ENCODE measurements at regions not wholly inside any gene's neighbourhood (a gene's known extent, or its start where the extent isn't known, plus 50 kb on each side); places are given as distances from the start of the nearest gene placed in this dataset.

DNA sequence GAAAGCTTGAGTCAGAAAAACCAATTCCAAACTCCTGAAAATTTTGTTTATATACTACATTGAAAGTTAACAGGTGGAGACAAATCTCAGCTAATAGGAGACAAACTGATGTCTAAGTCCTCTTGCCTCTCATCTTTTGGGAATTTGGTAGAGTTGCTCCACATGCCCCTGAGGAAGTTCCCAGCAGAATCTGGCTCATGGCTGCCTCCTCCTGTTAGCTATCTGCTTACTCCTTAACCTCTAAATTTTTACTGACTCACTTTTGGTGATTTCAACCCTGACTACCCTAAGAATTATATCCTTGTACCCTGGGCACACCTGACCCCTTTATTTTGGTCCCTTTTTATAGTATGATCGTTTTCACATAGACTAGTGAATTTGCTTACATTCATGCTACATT lies 633.7 kb upstream of the USP24 start:
- H3K9me3 ChIP-seq (ENCODE audit: insufficient read depth, low read length): no peaks in the 10 kb centered on the region
- H3K4me1 ChIP-seq (ENCODE audit: insufficient read depth, insufficient read length): no peaks in the 10 kb centered on the region
- DNase-seq (ENCODE audit: low read depth, low spot score): peak; percentile 30
- TF ChIP-seq YY1 (IDR thresholded peaks at IDR 0.05; ENCODE audit: insufficient read depth, insufficient read length) (no peak), ZNF274 (IDR thresholded peaks at IDR 0.05; ENCODE audit: low read depth, low read length) (no peak), SUZ12 (IDR thresholded peaks at IDR 0.05; ENCODE audit: extremely low read depth, insufficient read depth, insufficient read length) (no peak)
- no peaks in the 10 kb centered on the region for H3K27me3 ChIP-seq (ENCODE audit: insufficient read depth, insufficient read length)
- no peaks in the 10 kb centered on the region for H3K36me3 ChIP-seq (ENCODE audit: insufficient read depth, insufficient read length, low read length)
- H3K4me3 ChIP-seq (ENCODE audit: insufficient read length, low read depth): no peak overlapping the region
- no peak overlapping the region for H3K9ac ChIP-seq (ENCODE audit: insufficient read length, low read depth)

- no peaks in the 10 kb centered on the region for H3K36me3 ChIP-seq (ENCODE audit: insufficient read depth, insufficient read length, low read length)
- no peak overlapping the region for H3K4me3 ChIP-seq (ENCODE audit: insufficient read length, low read depth)
- H3K9ac ChIP-seq (ENCODE audit: insufficient read length, low read depth): no peak overlapping the region
- no peaks in the 10 kb centered on the region for H3K27me3 ChIP-seq (ENCODE audit: insufficient read depth, insufficient read length)
- no peaks in the 10 kb centered on the region for H3K9me3 ChIP-seq (ENCODE audit: insufficient read depth, low read length)
- DNase-seq (ENCODE audit: low read depth, low spot score): no peak
- H3K4me1 ChIP-seq (ENCODE audit: insufficient read depth, insufficient read length): no peaks in the 10 kb centered on the region
- no peak for TF ChIP-seq ZNF274 (IDR thresholded peaks at IDR 0.05; ENCODE audit: low read depth, low read length)
- no peak for TF ChIP-seq SUZ12 (IDR thresholded peaks at IDR 0.05; ENCODE audit: extremely low read depth, insufficient read depth, insufficient read length)
- no peak for TF ChIP-seq YY1 (IDR thresholded peaks at IDR 0.05; ENCODE audit: insufficient read depth, insufficient read length)
Observed at GRCh38 chr1:55846051-55846450, 630.9 kb upstream of the USP24 start.

GRCh38 chr1:55844322-55844721 lies 629.2 kb upstream of the USP24 start:
- DNase-seq (ENCODE audit: low read depth, low spot score): no peak
- H3K9ac ChIP-seq (ENCODE audit: insufficient read length, low read depth): no peak overlapping the region

GRCh38 chr1:55839626-55840025 lies 624.5 kb upstream of the USP24 start:
- DNase-seq (ENCODE audit: low read depth, low spot score): no peak
- TF ChIP-seq YY1 (IDR thresholded peaks at IDR 0.05; ENCODE audit: insufficient read depth, insufficient read length): no peak
- TF ChIP-seq ZNF274 (IDR thresholded peaks at IDR 0.05; ENCODE audit: low read depth, low read length): no peak
- no peak for TF ChIP-seq SUZ12 (IDR thresholded peaks at IDR 0.05; ENCODE audit: extremely low read depth, insufficient read depth, insufficient read length)
- no peaks in the 10 kb centered on the region for H3K4me1 ChIP-seq (ENCODE audit: insufficient read depth, insufficient read length)
- H3K9me3 ChIP-seq (ENCODE audit: insufficient read depth, low read length): no peaks in the 10 kb centered on the region
- H3K9ac ChIP-seq (ENCODE audit: insufficient read length, low read depth): no peak overlapping the region
- no peaks in the 10 kb centered on the region for H3K36me3 ChIP-seq (ENCODE audit: insufficient read depth, insufficient read length, low read length)
- H3K27me3 ChIP-seq (ENCODE audit: insufficient read depth, insufficient read length): no peaks in the 10 kb centered on the region
- no peak overlapping the region for H3K4me3 ChIP-seq (ENCODE audit: insufficient read length, low read depth)

More at GRCh38 chr1:55844322-55844721, 629.2 kb upstream of the USP24 start:
- no peak overlapping the region for H3K4me3 ChIP-seq (ENCODE audit: insufficient read length, low read depth)
- TF ChIP-seq YY1 (IDR thresholded peaks at IDR 0.05; ENCODE audit: insufficient read depth, insufficient read length): no peak
- no peak for TF ChIP-seq SUZ12 (IDR thresholded peaks at IDR 0.05; ENCODE audit: extremely low read depth, insufficient read depth, insufficient read length)
- no peak for TF ChIP-seq ZNF274 (IDR thresholded peaks at IDR 0.05; ENCODE audit: low read depth, low read length)
- no peaks in the 10 kb centered on the region for H3K9me3 ChIP-seq (ENCODE audit: insufficient read depth, low read length)
- no peaks in the 10 kb centered on the region for H3K4me1 ChIP-seq (ENCODE audit: insufficient read depth, insufficient read length)
- H3K27me3 ChIP-seq (ENCODE audit: insufficient read depth, insufficient read length): no peaks in the 10 kb centered on the region
- H3K36me3 ChIP-seq (ENCODE audit: insufficient read depth, insufficient read length, low read length): no peaks in the 10 kb centered on the region

DNA sequence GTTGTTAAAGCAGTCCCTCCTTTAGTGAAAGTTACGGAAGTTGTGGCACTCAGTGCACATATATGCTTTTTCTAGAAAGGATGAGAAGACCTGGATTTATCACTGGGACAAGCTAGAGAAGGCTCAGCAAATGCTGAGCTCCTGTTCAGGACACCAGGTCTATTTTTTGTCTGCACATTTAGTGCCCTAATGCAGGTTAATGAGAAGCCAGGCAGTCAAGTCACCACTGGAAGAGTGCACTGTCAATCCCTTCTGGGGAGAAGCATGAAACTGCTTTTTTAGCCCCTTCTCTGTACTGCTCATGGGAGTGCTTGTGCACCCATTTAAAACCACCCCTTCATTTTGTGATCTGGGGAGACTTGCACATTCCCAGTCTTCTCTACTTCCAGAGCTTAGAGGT lies 624.1 kb upstream of the USP24 start:
- no peaks in the 10 kb centered on the region for H3K27me3 ChIP-seq (ENCODE audit: insufficient read depth, insufficient read length)
- no peak overlapping the region for H3K4me3 ChIP-seq (ENCODE audit: insufficient read length, low read depth)
- TF ChIP-seq YY1 (IDR thresholded peaks at IDR 0.05; ENCODE audit: insufficient read depth, insufficient read length) (no peak), ZNF274 (IDR thresholded peaks at IDR 0.05; ENCODE audit: low read depth, low read length) (no peak), SUZ12 (IDR thresholded peaks at IDR 0.05; ENCODE audit: extremely low read depth, insufficient read depth, insufficient read length) (no peak)
- H3K36me3 ChIP-seq (ENCODE audit: insufficient read depth, insufficient read length, low read length): no peaks in the 10 kb centered on the region
- no peaks in the 10 kb centered on the region for H3K4me1 ChIP-seq (ENCODE audit: insufficient read depth, insufficient read length)
- no peak overlapping the region for H3K9ac ChIP-seq (ENCODE audit: insufficient read length, low read depth)
- no peaks in the 10 kb centered on the region for H3K9me3 ChIP-seq (ENCODE audit: insufficient read depth, low read length)
- DNase-seq (ENCODE audit: low read depth, low spot score): no peak

- DNase-seq (ENCODE audit: low read depth, low spot score): no peak
- no peaks in the 10 kb centered on the region for H3K4me1 ChIP-seq (ENCODE audit: insufficient read depth, insufficient read length)
- H3K27me3 ChIP-seq (ENCODE audit: insufficient read depth, insufficient read length): no peaks in the 10 kb centered on the region
- no peak overlapping the region for H3K4me3 ChIP-seq (ENCODE audit: insufficient read length, low read depth)
- TF ChIP-seq YY1 (IDR thresholded peaks at IDR 0.05; ENCODE audit: insufficient read depth, insufficient read length) (no peak), ZNF274 (IDR thresholded peaks at IDR 0.05; ENCODE audit: low read depth, low read length) (no peak), SUZ12 (IDR thresholded peaks at IDR 0.05; ENCODE audit: extremely low read depth, insufficient read depth, insufficient read length) (no peak)
- H3K9me3 ChIP-seq (ENCODE audit: insufficient read depth, low read length): no peaks in the 10 kb centered on the region
- no peak overlapping the region for H3K9ac ChIP-seq (ENCODE audit: insufficient read length, low read depth)
- H3K36me3 ChIP-seq (ENCODE audit: insufficient read depth, insufficient read length, low read length): no peaks in the 10 kb centered on the region
Observed at GRCh38 chr1:55836086-55836485, 620.9 kb upstream of the USP24 start.

GRCh38 chr1:55833529-55834091 lies 618.4 kb upstream of the USP24 start:
- DNase-seq (ENCODE audit: low read depth, low spot score): no peak
- H3K4me3 ChIP-seq (ENCODE audit: insufficient read length, low read depth): no peak overlapping the region
- no peak overlapping the region for H3K9ac ChIP-seq (ENCODE audit: insufficient read length, low read depth)
- H3K27me3 ChIP-seq (ENCODE audit: insufficient read depth, insufficient read length): no peaks in the 10 kb centered on the region
- TF ChIP-seq SUZ12 (IDR thresholded peaks at IDR 0.05; ENCODE audit: extremely low read depth, insufficient read depth, insufficient read length): no peak
- no peaks in the 10 kb centered on the region for H3K9me3 ChIP-seq (ENCODE audit: insufficient read depth, low read length)
- H3K4me1 ChIP-seq (ENCODE audit: insufficient read depth, insufficient read length): no peaks in the 10 kb centered on the region
- no peaks in the 10 kb centered on the region for H3K36me3 ChIP-seq (ENCODE audit: insufficient read depth, insufficient read length, low read length)

Data from NT2/D1 (cell line).